ENCODE measurements at regions not wholly inside any gene's neighbourhood (a gene's known extent, or its start where the extent isn't known, plus 50 kb on each side); places are given as distances from the start of the nearest gene placed in this dataset.

- TF ChIP-seq CTCF (IDR thresholded peaks at IDR 0.05; ENCODE audit: borderline replicate concordance, extremely low read depth, low read length, poor library complexity, severe bottlenecking) = no peak
- no peak for TF ChIP-seq EZH2 (IDR thresholded peaks at IDR 0.05; ENCODE audit: borderline replicate concordance, low read depth, low read length, severe bottlenecking)
These were observed 747.4 kb upstream of the SALL3 start for GRCh38 chr18:78232196-78232595.

Data from DND-41 (cell line).